ENCODE measurements at regions not wholly inside any gene's neighbourhood (a gene's known extent, or its start where the extent isn't known, plus 50 kb on each side); places are given as distances from the start of the nearest gene placed in this dataset.
"Not testable (repeated sequence)": the region's sequence is repeated elsewhere in the genome, so short reads cannot be mapped to it uniquely, and the experiment has no call there.

DNA sequence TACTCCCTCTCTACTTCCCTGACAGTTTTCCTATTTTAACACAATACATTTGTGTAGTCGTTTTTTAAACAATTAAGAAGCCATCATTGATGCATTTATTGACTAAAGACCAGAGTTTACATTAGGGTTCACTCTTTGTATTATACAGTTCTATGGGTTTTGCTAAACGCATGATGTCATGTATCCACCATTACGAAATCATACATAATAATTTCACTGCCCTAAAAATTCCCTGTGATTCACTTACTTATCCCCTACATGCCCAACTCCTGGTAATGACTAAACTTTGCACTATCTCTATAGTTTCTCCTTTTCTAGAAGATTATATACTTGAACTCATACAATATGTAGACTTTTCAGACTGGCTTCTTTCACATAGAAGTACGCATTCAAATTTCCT, 1016.5 kb upstream of the FOXG1 start:
- no peak for DNase-seq (ENCODE audit: low read depth in 2 of 2)

DNA sequence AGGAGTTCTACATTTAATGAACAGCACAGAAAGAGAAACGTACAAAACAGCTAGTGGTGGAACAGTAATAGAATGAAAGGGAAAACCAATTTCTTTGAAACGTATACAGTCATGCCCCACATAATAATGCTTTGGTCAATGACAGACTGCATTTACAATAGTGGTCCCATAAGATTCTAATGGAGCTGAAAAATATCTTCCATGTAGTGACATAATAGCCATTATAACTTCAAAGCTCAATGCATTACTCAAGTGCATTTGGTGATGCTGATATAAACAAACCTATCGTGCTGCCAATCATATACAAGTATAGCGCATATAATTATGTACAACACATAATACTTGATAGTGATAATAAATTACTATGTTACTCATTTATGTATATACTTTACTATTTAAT, 1008.9 kb upstream of the FOXG1 start:
- DNase-seq (ENCODE audit: low read depth in 2 of 2), result not testable (repeated sequence)

DNA sequence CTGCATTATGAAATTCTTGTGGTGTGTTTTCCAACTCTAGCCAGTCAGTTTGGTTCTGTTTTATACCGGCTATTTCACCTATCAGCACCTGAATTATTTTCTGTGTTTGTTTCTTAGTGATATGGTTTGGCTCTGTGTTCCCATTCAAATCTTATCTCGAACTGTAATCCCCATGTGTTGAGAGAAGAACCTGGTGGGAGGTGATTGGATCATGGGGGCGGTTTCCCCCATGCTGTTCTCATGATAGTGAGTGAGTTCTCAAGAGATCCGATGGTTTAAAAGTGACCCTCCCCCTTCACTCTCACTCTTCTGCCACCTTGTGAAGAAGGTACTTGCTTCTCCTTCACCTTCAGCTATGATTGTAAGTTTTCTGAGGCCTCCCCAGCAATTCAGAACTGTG, 1006.2 kb upstream of the FOXG1 start:
- not testable (repeated sequence) for DNase-seq (ENCODE audit: low read depth in 2 of 2)

- DNase-seq (ENCODE audit: low read depth in 2 of 2), result not testable (repeated sequence)
Observed at GRCh38 chr14:27799066-27800028, 967.2 kb upstream of the FOXG1 start.

DNA sequence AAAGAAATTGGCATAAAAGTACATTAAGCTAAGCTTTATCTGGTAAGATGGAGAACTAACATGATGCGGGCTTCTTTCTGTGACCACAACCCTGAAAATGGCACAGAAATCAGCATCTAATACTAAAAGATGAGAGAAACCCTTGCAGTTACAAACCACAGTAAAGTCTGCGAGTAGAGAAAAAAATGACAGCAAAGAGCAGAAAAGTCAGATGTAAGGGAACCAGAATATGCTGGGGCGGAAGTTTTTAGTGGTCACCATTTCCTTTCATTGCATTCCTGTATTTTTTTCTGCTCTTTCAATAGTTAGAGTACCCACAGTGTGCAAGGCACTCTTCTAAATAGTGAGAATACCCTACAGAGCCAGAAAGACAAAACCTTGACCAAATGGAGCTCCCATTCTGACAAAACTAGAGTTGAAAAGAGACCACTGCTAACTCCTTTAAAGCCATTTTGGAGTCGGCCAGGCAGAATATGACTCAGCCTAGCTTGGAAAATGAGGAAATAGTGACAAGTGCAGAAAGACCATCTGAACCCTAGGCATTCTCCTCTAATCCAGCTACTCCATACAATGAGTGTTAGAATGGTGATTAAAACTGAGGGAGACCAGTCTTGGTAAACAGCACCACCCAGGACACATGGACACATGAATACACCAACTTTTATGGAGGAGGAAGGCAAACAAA, 948.7 kb upstream of the FOXG1 start:
- DNase-seq (ENCODE audit: low read depth in 2 of 2), result not testable (repeated sequence)

DNA sequence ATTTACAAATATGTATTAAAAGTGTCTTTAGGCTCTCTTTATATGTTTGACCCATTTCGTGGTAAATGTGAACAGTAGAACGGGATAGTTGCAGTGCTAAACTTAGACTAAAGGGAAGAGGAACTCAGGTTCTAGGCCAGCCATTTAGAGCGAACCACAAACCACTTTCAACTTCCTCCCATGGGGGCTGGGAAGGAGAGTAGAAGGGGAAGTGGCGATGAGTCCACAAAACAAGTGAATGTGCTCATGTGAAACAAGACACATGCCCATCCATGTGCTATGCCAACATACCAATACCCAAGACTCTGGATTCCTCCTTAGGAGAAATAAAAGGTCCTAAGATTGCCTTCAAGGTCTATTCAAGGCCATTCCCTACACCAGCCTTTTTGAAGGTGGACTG, 940.4 kb upstream of the FOXG1 start:
- not testable (repeated sequence) for DNase-seq (ENCODE audit: low read depth in 2 of 2)

- not testable (repeated sequence) for DNase-seq (ENCODE audit: low read depth in 2 of 2)
Observed at GRCh38 chr14:27831978-27832377, 934.6 kb upstream of the FOXG1 start.

- DNase-seq (ENCODE audit: low read depth in 2 of 2), result not testable (repeated sequence)
Observed at GRCh38 chr14:27833001-27833400, 933.6 kb upstream of the FOXG1 start.

GRCh38 chr14:27836386-27836785, 930.2 kb upstream of the FOXG1 start:
- no peak for DNase-seq (ENCODE audit: low read depth in 2 of 2)

- no peak for DNase-seq (ENCODE audit: low read depth in 2 of 2)
Observed at GRCh38 chr14:27845241-27845850, 921.2 kb upstream of the FOXG1 start.

- no peak for DNase-seq (ENCODE audit: low read depth in 2 of 2)
Observed at GRCh38 chr14:27845902-27846301, 920.7 kb upstream of the FOXG1 start.

DNA sequence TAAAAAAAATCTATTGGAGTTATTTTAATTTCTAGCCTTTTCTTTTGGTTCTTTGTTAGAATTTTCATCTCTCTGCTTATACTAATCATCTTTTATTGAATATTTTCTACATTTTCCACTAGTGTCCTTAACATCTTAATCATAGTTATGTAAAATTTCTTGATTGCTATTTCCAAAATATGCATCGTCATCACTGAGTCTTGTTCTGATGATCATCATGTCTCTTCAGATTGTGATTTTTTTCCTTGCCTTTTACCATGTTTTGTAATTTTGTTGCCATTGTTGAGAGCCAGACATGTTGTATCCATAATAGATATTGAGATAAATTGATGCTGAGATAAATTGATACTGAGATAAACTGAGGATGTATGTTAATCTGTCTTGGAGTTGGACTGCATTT, 919.1 kb upstream of the FOXG1 start:
- DNase-seq (ENCODE audit: low read depth in 2 of 2), result not testable (repeated sequence)

DNA sequence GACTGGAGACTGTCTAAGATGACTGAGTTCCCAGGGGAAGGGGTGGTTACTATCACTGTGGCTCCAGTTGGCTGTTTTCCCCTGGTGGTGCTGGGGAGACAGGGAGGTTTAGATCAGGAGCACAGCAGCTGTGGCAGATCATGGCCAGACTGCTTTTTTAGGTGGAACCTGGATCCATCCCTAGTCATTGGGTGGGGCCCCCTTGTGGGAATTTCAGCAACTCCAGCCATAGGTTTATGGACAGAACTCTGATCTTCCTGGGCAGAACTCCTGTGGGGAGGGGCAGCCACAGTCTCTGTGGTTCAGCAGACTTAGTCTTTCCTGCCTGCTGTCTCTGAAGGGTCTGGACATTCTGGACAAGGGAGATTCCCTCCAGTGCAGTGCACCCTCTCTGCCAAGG, 917.4 kb upstream of the FOXG1 start:
- not testable (repeated sequence) for DNase-seq (ENCODE audit: low read depth in 2 of 2)

GRCh38 chr14:27862684-27863083, 903.9 kb upstream of the FOXG1 start:
- no peak for DNase-seq (ENCODE audit: low read depth in 2 of 2)

- no peak for DNase-seq (ENCODE audit: low read depth in 2 of 2)
Observed at GRCh38 chr14:27863166-27863565, 903.4 kb upstream of the FOXG1 start.

GRCh38 chr14:27881063-27881462, 885.5 kb upstream of the FOXG1 start:
- no peak for DNase-seq (ENCODE audit: low read depth in 2 of 2)

DNA sequence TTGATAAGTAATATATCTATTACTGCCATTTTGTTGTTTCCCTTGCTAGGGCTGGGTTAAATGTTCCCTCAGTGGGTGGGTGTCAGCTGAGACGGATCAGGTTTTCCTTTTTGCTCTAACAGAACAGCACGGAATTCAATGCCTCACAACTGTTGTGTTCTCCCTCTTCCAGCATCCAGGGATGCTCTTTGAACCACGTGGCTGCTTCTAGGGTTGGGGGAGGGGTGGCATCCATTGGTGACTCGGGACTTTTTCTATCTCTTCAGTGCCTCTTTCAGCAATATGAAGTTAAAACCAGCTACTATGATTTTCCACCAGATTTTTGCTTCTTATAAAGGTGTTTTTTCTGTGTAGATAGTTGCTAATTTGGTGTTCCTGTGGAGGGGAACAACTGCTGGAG, 884.9 kb upstream of the FOXG1 start:
- no peak for DNase-seq (ENCODE audit: low read depth in 2 of 2)

GRCh38 chr14:27886256-27886655, 880.3 kb upstream of the FOXG1 start:
- no peak for DNase-seq (ENCODE audit: low read depth in 2 of 2)

- no peak for DNase-seq (ENCODE audit: low read depth in 2 of 2)
Observed at GRCh38 chr14:27890259-27890658, 876.3 kb upstream of the FOXG1 start.

- not testable (repeated sequence) for DNase-seq (ENCODE audit: low read depth in 2 of 2)
Observed at GRCh38 chr14:27908484-27908883, 858.1 kb upstream of the FOXG1 start.

- DNase-seq (ENCODE audit: low read depth in 2 of 2), result no peak
Observed at GRCh38 chr14:27916326-27916725, 850.3 kb upstream of the FOXG1 start.

DNA sequence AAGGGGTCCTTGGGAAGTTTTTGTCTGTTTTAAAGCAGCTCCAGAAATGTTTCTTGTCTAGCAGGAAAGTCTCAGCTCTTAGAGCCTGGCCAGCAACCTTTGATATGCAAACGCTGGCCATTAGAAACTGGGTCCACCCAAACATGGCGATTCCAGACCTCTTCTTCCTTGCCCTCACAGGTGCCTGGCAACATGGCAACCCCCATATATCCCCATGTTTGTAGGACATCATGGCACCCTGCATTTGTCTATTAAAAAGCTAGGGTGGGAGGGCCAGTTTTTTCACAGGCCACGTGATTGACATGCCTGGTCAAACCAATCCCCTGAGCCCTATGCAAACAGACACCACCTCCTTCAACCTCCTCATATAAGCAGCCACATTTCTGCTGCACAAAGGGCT, 848.7 kb upstream of the FOXG1 start:
- no peak for DNase-seq (ENCODE audit: low read depth in 2 of 2)
